Fibroblast of pulmonary artery (primary cell): ENCODE measurements at regions not wholly inside any gene's neighbourhood (a gene's known extent, or its start where the extent isn't known, plus 50 kb on each side); places are given as distances from the start of the nearest gene placed in this dataset.

Experiments used
- DNase-seq: peaks from one replicate; pipeline ENCODE4 v3.0.0-alpha.2; 2010; ENCODE audit warnings: low read depth
- H3K4me3 ChIP-seq: replicated peaks from 2 replicates; pipeline ENCODE4 v1.5.1; 2011; ENCODE audit warnings: low read depth, mild to moderate bottlenecking, control low read depth, low read length, moderate library complexity
- CTCF ChIP-seq: IDR thresholded peaks from 2 replicates; pipeline ENCODE4 v1.5.1; 2011; ENCODE audit warnings: mild to moderate bottlenecking, control low read depth, low read length, inconsistent platforms; ENCODE audit errors: missing control alignments

- H3K4me3 ChIP-seq, result no peak overlapping the region
- TF ChIP-seq CTCF, result no peak
- no peak for DNase-seq
Measured at GRCh38 chr22:48869788-48870187, 957.9 kb downstream of the BRD1 start.

- no peak for DNase-seq
- TF ChIP-seq CTCF, result no peak
- H3K4me3 ChIP-seq, result no peak overlapping the region
Measured at GRCh38 chr22:48869161-48869560, 958.5 kb downstream of the BRD1 start.

GRCh38 chr22:48868554-48868953 lies 959.1 kb downstream of the BRD1 start:
- no peak overlapping the region for H3K4me3 ChIP-seq
- TF ChIP-seq CTCF, result no peak
- DNase-seq, result no peak

- TF ChIP-seq CTCF, result no peak
- DNase-seq, result no peak
- no peak overlapping the region for H3K4me3 ChIP-seq
Measured at GRCh38 chr22:48867891-48868290, 959.8 kb downstream of the BRD1 start.

GRCh38 chr22:48866906-48867681 lies 960.6 kb downstream of the BRD1 start:
- no peak overlapping the region for H3K4me3 ChIP-seq
- TF ChIP-seq CTCF, result no peak
- no peak for DNase-seq

- TF ChIP-seq CTCF, result no peak
- no peak for DNase-seq
- no peak overlapping the region for H3K4me3 ChIP-seq
Measured at GRCh38 chr22:48864748-48865147, 962.9 kb downstream of the BRD1 start.

GRCh38 chr22:48863965-48864528 lies 963.6 kb downstream of the BRD1 start:
- no peak for DNase-seq
- H3K4me3 ChIP-seq, result no peak overlapping the region
- TF ChIP-seq CTCF, result no peak
